ENCODE measurements at regions not wholly inside any gene's neighbourhood (a gene's known extent, or its start where the extent isn't known, plus 50 kb on each side); places are given as distances from the start of the nearest gene placed in this dataset.

DNA sequence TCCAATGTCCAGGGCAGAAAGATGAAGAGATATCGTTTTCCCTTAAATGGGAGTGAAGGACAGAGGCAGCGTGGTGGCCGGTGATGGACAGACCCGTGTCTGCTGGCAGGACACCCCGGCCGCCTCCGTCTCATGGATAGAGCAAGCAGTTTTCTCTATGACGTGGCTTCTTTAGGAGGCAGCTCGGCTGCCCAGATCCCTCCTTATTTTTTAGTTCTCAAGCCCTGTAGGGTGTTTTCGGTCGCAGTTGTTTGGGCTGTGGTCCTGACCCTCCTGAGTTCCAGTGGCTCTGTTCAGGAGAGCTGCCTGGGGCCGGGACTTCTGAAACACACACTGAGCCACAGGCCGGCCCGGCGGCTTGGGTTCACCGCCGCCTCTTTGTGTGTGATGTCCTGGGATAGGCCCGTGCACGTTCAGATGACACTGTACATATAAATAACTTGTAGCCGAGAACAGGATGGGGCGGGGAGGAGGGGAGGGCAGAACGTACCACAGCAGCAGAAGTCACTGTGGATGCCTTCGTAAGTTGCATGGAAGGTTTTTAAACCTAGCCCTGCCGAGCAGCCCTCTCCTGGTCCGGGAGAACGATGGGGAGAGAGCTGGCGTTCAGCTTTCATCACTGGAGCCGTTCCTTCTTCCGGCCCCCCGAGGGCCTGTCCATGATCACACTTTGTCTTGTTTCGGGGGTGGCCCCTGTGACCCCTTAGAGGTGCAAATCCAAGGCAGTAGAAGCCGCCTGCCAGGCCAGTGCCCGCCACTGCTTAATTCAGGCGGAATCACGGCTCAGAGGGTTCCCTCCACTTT lies 65.2 kb downstream of the SIK1 start:
- Mint-ChIP-seq H3K9me3 (no peaks in the 10 kb centered on the region), H3K4me3 (no peak overlapping the region), H3K27me3 (ENCODE audit: low read depth) (no peaks in the 10 kb centered on the region), H3K27ac (peak overlapping the region; percentile 32; the same call in 1 of the 2 replicates), H3K4me1 (peaks cover 14% of the 10 kb centered on the region), H3K36me3 (no peaks in the 10 kb centered on the region)
- DNase-seq (ENCODE audit: low spot score): no peak
- ChIA-PET CTCF (interaction anchor here (1.0 kb wide), 1 partner anchor 46 kb away, joined by 4 read pairs; no protein-coding TSS in a partner anchor), POLR2A (no interaction called here)
- TF ChIP-seq, protein P1, sequence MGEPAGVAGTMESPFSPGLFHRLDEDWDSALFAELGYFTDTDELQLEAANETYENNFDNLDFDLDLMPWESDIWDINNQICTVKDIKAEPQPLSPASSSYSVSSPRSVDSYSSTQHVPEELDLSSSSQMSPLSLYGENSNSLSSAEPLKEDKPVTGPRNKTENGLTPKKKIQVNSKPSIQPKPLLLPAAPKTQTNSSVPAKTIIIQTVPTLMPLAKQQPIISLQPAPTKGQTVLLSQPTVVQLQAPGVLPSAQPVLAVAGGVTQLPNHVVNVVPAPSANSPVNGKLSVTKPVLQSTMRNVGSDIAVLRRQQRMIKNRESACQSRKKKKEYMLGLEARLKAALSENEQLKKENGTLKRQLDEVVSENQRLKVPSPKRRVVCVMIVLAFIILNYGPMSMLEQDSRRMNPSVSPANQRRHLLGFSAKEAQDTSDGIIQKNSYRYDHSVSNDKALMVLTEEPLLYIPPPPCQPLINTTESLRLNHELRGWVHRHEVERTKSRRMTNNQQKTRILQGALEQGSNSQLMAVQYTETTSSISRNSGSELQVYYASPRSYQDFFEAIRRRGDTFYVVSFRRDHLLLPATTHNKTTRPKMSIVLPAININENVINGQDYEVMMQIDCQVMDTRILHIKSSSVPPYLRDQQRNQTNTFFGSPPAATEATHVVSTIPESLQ (CRISPR knock-in tag; IDR thresholded peaks at IDR 0.05): no peak
- TF ChIP-seq, protein P2, sequence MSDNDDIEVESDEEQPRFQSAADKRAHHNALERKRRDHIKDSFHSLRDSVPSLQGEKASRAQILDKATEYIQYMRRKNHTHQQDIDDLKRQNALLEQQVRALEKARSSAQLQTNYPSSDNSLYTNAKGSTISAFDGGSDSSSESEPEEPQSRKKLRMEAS (CRISPR knock-in tag; IDR thresholded peaks at IDR 0.05): no peak
- no peak for TF ChIP-seq ZNF423 (CRISPR knock-in tag; IDR thresholded peaks at IDR 0.05)
- no peak for TF ChIP-seq SP1 (CRISPR knock-in tag; conservative IDR thresholded peaks at IDR 0.05)
- TF ChIP-seq, protein P3, sequence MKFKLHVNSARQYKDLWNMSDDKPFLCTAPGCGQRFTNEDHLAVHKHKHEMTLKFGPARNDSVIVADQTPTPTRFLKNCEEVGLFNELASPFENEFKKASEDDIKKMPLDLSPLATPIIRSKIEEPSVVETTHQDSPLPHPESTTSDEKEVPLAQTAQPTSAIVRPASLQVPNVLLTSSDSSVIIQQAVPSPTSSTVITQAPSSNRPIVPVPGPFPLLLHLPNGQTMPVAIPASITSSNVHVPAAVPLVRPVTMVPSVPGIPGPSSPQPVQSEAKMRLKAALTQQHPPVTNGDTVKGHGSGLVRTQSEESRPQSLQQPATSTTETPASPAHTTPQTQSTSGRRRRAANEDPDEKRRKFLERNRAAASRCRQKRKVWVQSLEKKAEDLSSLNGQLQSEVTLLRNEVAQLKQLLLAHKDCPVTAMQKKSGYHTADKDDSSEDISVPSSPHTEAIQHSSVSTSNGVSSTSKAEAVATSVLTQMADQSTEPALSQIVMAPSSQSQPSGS (CRISPR knock-in tag; IDR thresholded peaks at IDR 0.05; ENCODE audit: borderline replicate concordance, low read depth): no peak
- TF ChIP-seq, protein P4, sequence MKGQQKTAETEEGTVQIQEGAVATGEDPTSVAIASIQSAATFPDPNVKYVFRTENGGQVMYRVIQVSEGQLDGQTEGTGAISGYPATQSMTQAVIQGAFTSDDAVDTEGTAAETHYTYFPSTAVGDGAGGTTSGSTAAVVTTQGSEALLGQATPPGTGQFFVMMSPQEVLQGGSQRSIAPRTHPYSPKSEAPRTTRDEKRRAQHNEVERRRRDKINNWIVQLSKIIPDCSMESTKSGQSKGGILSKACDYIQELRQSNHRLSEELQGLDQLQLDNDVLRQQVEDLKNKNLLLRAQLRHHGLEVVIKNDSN (CRISPR knock-in tag; IDR thresholded peaks at IDR 0.05): no peak
- no peak for ATAC-seq

DNA sequence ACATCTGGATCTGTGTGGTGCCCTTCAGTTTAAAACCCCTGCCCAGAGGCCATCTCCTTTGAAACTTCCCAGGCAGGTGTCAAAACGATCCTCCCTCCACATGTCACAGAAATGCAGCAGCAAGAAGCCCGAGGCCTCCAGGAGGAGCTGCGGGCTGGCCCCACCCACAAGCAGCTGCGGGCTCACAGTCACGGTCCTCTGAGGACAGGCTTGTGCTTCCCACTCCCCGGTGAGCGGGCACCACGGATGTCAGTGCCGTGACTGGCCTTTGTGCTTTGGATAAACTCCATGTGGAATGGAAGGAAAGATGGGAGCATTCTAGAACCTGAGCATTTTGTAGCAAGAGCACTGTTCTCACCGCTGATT lies 65.8 kb downstream of the SIK1 start:
- Mint-ChIP-seq H3K9me3 (no peaks in the 10 kb centered on the region), H3K4me3 (no peak overlapping the region), H3K27me3 (ENCODE audit: low read depth) (no peaks in the 10 kb centered on the region), H3K4me1 (peaks cover 14% of the 10 kb centered on the region), H3K36me3 (no peaks in the 10 kb centered on the region), H3K27ac (0 out of 2 replicates have a peak overlapping the region, but pooled peaks have one; percentile 32)
- no peak for ATAC-seq
- ChIA-PET CTCF (interaction anchor here (1.0 kb wide), 1 partner anchor 46 kb away, joined by 4 read pairs; no protein-coding TSS in a partner anchor), POLR2A (no interaction called here)
- no peak for DNase-seq (ENCODE audit: low spot score)
- no peak for TF ChIP-seq GABPB1 (CRISPR knock-in tag; IDR thresholded peaks at IDR 0.05)
- TF ChIP-seq, protein P5, sequence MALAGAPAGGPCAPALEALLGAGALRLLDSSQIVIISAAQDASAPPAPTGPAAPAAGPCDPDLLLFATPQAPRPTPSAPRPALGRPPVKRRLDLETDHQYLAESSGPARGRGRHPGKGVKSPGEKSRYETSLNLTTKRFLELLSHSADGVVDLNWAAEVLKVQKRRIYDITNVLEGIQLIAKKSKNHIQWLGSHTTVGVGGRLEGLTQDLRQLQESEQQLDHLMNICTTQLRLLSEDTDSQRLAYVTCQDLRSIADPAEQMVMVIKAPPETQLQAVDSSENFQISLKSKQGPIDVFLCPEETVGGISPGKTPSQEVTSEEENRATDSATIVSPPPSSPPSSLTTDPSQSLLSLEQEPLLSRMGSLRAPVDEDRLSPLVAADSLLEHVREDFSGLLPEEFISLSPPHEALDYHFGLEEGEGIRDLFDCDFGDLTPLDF (CRISPR knock-in tag; IDR thresholded peaks at IDR 0.05): no peak
- TF ChIP-seq, protein P6, sequence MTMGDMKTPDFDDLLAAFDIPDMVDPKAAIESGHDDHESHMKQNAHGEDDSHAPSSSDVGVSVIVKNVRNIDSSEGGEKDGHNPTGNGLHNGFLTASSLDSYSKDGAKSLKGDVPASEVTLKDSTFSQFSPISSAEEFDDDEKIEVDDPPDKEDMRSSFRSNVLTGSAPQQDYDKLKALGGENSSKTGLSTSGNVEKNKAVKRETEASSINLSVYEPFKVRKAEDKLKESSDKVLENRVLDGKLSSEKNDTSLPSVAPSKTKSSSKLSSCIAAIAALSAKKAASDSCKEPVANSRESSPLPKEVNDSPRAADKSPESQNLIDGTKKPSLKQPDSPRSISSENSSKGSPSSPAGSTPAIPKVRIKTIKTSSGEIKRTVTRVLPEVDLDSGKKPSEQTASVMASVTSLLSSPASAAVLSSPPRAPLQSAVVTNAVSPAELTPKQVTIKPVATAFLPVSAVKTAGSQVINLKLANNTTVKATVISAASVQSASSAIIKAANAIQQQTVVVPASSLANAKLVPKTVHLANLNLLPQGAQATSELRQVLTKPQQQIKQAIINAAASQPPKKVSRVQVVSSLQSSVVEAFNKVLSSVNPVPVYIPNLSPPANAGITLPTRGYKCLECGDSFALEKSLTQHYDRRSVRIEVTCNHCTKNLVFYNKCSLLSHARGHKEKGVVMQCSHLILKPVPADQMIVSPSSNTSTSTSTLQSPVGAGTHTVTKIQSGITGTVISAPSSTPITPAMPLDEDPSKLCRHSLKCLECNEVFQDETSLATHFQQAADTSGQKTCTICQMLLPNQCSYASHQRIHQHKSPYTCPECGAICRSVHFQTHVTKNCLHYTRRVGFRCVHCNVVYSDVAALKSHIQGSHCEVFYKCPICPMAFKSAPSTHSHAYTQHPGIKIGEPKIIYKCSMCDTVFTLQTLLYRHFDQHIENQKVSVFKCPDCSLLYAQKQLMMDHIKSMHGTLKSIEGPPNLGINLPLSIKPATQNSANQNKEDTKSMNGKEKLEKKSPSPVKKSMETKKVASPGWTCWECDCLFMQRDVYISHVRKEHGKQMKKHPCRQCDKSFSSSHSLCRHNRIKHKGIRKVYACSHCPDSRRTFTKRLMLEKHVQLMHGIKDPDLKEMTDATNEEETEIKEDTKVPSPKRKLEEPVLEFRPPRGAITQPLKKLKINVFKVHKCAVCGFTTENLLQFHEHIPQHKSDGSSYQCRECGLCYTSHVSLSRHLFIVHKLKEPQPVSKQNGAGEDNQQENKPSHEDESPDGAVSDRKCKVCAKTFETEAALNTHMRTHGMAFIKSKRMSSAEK (CRISPR knock-in tag; IDR thresholded peaks at IDR 0.05; ENCODE audit: borderline replicate concordance): no peak

Measured in WTC11 (cell line).